GM10266 (cell line): ENCODE measurements at regions not wholly inside any gene's neighbourhood (a gene's known extent, or its start where the extent isn't known, plus 50 kb on each side); places are given as distances from the start of the nearest gene placed in this dataset.

ENCODE experiments used
- DNase-seq: peaks from one replicate; pipeline ENCODE4 v3.0.0; 2012; ENCODE audit errors: extremely low spot score
- CTCF ChIP-seq: IDR thresholded peaks from 2 replicates; pipeline ENCODE4 v1.5.1; 2012; ENCODE audit warnings: mild to moderate bottlenecking, low read depth; ENCODE audit not compliant: control insufficient read depth, insufficient read depth; ENCODE audit errors: missing control alignments

DNA sequence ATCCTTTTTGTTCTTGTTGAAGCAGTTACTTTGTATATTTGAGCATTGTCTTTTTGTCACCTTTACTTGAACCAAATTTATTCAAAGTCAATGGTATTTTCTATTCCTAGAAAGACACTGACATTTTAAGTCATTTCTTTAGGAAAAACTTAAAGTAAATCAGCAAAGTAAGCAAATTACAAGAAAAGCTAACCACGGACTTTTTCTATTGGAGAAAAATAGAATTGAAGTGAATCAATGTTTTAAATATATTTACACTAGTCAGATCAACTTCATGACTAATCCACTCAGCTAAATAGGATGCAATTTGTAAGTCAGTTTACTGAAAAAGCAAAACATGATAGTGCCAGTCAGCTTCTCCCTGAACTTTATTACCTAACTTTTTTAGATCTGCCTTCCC lies 733.8 kb upstream of the ALCAM start:
- DNase-seq: no peak
- TF ChIP-seq CTCF: no peak

GRCh38 chr3:104635872-104636580 lies 730.7 kb upstream of the ALCAM start:
- TF ChIP-seq CTCF: no peak
- no peak for DNase-seq

GRCh38 chr3:104642827-104643226 lies 723.9 kb upstream of the ALCAM start:
- DNase-seq: no peak

DNA sequence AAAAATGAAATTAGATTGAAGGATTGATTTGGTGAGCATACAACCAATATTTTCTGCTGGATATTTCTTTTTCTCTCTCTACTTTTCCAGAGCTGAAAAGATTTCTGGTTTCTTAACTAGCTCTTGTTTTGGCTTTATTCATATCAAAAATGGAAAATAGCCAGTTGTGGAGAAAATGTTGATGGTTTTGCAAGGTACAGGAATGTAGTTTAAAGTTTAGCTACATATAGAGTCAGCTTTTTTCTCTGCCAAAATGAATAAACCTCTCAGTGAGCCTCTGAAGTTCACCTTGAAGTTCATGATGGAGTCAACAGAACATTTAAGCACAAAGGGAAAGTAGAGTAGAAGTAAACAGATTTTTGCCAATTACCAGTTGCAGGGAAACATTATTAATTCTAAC lies 720.5 kb upstream of the ALCAM start:
- no peak for DNase-seq
- no peak for TF ChIP-seq CTCF

More at GRCh38 chr3:104642827-104643226, 723.9 kb upstream of the ALCAM start:
- no peak for TF ChIP-seq CTCF

GRCh38 chr3:104648823-104649222 lies 717.9 kb upstream of the ALCAM start:
- DNase-seq: no peak
- no peak for TF ChIP-seq CTCF

DNA sequence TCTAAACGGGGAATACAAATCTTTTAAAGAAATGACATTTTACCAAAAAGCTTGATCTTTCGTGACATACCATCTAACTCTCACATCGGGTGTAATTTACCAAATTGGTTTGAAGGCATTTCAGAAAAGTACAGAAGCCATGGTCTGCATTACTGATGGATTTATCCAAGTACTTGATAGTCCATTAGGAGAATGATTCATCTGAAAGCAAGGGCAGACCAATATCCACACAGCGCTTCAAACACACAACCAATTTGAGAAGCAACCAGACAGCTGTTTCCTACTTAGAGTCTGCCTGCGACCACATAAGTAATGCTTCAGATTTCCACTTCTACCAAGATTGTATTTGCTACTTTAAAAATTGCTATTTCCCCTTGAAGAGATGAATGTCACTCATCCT lies 697.6 kb upstream of the ALCAM start:
- no peak for DNase-seq
- TF ChIP-seq CTCF: no peak

DNA sequence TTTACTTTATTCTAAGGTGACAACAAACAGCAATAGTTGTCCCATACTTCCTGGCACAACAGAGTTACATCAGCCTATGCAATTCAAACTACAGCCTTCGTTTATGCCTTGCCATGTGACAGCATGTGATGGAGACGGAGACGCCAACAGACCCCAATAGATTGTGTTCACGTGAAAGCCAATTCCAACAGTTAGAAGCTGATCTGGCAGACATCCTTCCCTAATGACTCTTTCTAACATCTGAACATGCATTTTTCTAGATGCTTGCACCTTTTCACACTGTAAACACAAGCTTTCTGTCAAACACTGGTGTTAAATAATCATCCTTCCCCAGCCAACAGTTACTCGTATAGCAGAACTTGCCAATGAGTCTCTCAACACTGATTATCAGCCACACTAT lies 694.4 kb upstream of the ALCAM start:
- no peak for DNase-seq
- TF ChIP-seq CTCF: no peak
